Sigmoid colon (tissue), 4 donors: ENCODE measurements at regions not wholly inside any gene's neighbourhood (a gene's known extent, or its start where the extent isn't known, plus 50 kb on each side); places are given as distances from the start of the nearest gene placed in this dataset.

Experiments
- EP300 ChIP-seq, 4 donors: sonication (generic); formaldehyde crosslinking; IDR thresholded peaks; one replicate each; pipeline ENCODE4 v1.6.1; 2017; ENCODE audit warnings: antibody characterized with exemption in 4 of 4
- POLR2A ChIP-seq, 2 donors: fragments of 450-650 bp; IDR thresholded peaks; one replicate each; pipeline ENCODE4 v1.6.1; 2016; ENCODE audit warnings: antibody characterized with exemption in 2 of 2, mild to moderate bottlenecking in 2 of 2, moderate library complexity in 2 of 2
- POLR2AphosphoS5 ChIP-seq, 4 donors: sonication (generic); formaldehyde crosslinking; IDR thresholded peaks; one replicate each; pipeline ENCODE4 v1.6.1; 2017; ENCODE audit warnings: antibody characterized with exemption in 4 of 4
- TF ChIP-seq, protein P1 (sequence below), 4 experiments: fragments of 450-650 bp in 3 of 4; fragments of 200-600 bp in 1 of 4; IDR thresholded peaks; one replicate each; pipeline ENCODE4 v1.5.1; 2016 to 2019; ENCODE audit warnings: antibody characterized with exemption in 4 of 4, mild to moderate bottlenecking in 3 of 4, moderate library complexity in 2 of 4

DNA sequence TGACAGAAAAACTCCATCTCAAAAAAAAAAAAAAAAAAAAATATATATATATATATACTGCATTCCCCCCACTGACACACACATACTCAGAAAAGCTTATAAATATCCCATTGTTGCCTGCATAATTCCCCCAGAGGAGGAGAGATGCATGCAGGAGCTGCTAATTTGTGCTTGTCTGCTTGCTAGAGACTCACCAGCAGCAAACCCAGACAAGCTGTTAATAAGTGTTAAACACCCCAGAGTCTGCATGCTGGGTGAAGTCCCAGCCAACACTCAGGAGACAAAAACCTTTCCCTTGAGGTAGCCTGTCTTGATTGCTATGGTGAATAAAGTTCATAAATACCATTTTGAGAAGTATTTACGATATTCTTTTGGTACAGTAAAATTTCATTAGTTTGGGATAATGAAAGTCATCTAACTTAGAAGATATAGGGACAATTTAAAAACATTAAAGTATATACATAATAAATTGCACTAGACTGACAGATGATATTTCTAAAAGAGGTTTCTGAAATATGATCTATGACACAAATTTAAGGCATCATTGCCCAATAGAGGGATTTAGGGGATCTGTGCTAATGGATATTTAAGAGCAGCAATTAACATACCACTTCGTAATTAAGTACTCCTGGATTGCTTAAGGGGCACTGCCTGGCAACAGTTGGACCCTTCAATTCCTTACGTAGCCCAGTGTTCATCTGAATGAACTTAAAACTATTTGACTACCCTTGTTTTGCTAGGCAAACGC lies 400.0 kb upstream of the C2CD4B start:
- no peak for TF ChIP-seq POLR2AphosphoS5 (IDR thresholded peaks at IDR 0.05)
- TF ChIP-seq, protein P1, sequence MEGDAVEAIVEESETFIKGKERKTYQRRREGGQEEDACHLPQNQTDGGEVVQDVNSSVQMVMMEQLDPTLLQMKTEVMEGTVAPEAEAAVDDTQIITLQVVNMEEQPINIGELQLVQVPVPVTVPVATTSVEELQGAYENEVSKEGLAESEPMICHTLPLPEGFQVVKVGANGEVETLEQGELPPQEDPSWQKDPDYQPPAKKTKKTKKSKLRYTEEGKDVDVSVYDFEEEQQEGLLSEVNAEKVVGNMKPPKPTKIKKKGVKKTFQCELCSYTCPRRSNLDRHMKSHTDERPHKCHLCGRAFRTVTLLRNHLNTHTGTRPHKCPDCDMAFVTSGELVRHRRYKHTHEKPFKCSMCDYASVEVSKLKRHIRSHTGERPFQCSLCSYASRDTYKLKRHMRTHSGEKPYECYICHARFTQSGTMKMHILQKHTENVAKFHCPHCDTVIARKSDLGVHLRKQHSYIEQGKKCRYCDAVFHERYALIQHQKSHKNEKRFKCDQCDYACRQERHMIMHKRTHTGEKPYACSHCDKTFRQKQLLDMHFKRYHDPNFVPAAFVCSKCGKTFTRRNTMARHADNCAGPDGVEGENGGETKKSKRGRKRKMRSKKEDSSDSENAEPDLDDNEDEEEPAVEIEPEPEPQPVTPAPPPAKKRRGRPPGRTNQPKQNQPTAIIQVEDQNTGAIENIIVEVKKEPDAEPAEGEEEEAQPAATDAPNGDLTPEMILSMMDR (IDR thresholded peaks at IDR 0.05), result no peak
- TF ChIP-seq POLR2A (IDR thresholded peaks at IDR 0.05), result no peak
- no peak for TF ChIP-seq EP300 (IDR thresholded peaks at IDR 0.05)
